Globus pallidus (tissue), 1 donor: ENCODE measurements at regions not wholly inside any gene's neighbourhood (a gene's known extent, or its start where the extent isn't known, plus 50 kb on each side); places are given as distances from the start of the nearest gene placed in this dataset.

Source experiments
- DNase-seq: peaks from one replicate; pipeline ENCODE4 v3.0.0-alpha.2; 2015; ENCODE audit warnings: low spot score

- DNase-seq = no peak
Measured at GRCh38 chr10:10814069-10814468, 203.6 kb upstream of the CELF2 start.

DNA sequence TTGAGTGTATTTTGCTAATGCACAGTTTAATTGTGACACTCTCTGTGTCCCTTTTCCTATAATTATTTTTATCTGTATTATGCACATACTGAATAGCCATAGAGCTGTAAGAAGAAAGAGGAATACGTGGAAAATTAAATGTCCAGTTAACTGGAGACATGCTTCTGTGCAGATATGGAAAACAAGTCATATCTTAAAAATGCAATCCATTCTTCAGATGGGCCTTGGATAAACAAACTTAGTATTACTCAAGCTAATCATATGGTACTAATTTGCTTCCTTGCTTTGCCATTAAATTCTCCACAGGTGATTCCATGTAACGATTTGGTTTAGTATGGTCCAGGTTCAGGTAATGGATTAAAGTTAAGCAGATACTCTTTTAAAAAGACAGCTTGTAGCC is 201.2 kb upstream of the CELF2 start:
- no peak for DNase-seq

DNA sequence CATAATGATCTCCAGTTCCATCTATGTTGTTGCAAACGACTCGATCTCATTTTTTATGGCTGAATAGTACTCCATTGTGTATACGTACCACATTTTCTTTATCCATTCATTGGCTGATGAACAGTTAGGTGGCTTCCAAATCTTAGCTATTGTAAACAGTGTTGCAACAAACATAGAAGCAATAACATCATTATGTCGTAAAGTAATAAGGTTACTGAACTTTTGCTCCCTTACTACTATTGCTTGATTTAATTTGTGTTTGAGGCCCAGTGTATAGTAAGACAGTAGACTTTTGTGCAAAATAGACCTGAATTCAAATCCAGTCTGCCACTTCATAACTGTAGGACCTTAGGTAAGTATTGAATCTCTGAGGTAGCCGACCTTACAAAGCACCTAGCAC is 200.1 kb upstream of the CELF2 start:
- DNase-seq = no peak

DNA sequence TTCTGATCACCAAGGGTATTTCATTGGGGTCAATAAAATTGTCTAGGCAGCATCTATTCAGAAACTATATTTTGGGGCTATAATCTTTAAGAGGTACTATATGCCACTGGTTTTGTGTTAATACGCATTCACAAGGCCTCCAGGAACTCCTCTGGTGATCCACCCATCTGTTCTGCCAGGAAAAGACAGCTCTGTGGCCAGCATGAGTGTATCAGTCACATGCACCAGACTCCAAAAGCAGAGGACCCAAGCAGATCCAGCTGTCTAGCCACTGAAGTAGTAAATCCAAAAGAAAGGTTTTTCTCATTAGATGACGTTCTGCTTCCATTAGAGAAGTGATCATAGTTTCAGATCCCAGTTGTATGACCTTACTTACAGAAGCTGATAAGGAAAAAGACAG is 199.6 kb upstream of the CELF2 start:
- DNase-seq = no peak

GRCh38 chr10:10819206-10819856 is 198.3 kb upstream of the CELF2 start:
- DNase-seq = no peak

- no peak for DNase-seq
Measured at GRCh38 chr10:10821926-10822325, 195.7 kb upstream of the CELF2 start.

- no peak for DNase-seq
Measured at GRCh38 chr10:10824591-10825148, 193.0 kb upstream of the CELF2 start.

- no peak for DNase-seq
Measured at GRCh38 chr10:10826125-10826524, 191.5 kb upstream of the CELF2 start.

- no peak for DNase-seq
Measured at GRCh38 chr10:10828623-10829022, 189.0 kb upstream of the CELF2 start.

GRCh38 chr10:10829576-10829975 is 188.1 kb upstream of the CELF2 start:
- no peak for DNase-seq

- DNase-seq = no peak
Measured at GRCh38 chr10:10830293-10830986, 187.2 kb upstream of the CELF2 start.

- no peak for DNase-seq
Measured at GRCh38 chr10:10831085-10831484, 186.6 kb upstream of the CELF2 start.

GRCh38 chr10:10833955-10834354 is 183.7 kb upstream of the CELF2 start:
- no peak for DNase-seq

DNA sequence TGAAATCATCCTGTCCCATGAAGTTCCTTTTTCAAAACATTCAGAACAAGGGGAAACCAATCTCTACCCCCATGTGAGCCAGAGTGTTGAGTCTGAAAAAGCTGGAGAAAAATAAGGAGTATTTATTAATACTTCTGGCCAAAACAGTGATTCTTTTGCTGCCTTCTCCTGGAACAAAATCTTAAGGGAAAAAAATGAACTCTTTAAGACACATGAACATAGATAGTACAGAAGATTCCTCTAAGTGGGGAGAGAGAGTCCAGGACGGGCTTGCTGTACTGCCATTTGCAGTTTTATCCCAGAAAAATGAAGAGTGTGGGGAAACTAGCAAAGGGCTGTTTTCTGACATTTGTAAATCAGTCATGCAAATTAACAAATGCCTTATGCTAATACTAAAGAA is 173.4 kb upstream of the CELF2 start:
- DNase-seq = no peak

- DNase-seq = no peak
Measured at GRCh38 chr10:10845185-10845584, 172.5 kb upstream of the CELF2 start.

DNA sequence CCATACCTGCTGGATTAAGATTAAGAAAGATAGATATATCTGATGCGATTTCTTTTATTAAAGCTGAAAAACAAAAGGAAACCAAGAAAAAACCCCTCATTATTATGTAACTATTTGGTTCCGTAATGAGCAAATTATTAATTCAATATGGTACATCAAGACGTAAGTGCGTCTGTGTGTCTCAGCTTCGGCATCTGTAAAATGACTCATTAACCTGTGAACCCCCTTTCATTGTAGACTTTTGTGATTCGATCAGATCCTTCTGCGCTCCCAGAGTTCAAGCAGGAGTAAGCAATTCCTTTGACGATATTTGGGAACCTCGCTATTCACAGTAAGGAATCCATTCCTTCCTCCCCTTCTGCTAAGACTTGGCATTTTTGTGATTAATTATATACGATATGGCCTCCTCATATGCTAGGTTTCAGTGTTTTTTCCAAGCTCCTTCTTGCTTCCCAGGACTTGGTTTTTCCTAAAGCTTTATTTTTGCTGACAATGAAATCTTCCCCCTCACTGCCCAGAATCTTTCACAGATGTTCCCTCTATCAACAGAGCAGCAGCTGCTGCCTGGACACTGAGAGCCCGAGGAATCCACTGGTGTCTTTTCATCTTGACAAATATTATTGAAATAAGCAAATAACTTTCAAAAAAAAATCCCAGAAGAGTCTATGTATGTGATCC is 171.7 kb upstream of the CELF2 start:
- DNase-seq = no peak

DNA sequence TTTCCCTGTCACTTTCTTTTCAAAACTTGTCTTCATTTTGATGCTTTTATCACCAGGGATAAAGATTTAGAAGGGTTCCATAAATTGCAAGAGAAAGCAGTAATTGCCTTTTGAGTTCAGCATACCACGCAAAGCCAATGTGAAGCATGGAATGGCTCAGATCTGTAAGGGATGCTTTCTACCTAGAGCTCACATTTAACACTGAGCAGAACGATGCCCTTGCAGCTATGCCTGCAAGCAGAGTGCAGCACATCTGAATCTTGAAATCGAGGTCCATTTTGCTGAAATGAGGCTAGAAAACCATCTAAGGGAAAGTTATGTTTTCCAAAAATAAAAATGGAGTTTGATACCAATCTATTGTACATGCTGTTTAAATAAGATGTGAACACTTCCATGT is 171.2 kb upstream of the CELF2 start:
- no peak for DNase-seq

GRCh38 chr10:10847387-10847786 is 170.3 kb upstream of the CELF2 start:
- DNase-seq = no peak

DNA sequence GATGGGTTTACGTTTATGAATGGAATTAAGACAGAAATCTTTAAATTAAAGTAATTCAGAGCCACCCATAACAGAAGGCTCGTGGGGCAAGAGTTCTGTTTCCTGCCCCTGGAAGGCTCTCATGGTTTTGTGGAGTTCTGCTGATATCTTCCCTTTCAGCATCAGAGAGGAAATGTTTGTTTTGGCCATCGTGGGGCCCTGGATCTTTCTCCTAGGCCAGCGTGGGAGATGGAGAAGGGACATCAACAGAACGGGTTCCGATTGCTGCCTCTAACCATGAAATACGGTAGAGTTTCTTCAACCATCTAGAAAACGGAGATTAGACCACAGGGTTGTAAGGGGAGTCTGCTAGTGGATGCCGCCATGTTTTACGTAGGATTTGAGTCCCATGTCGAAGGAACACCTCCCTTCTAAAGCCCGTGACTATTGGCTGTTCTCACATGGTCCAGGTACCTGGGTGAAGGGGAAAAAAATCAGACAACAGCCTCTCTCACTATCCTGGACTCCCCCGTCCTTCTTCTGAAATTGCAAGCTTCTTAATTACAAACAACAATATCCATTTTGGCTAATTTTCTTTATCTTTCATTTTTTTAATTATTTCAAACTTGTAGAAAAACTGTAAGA is 169.1 kb upstream of the CELF2 start:
- no peak for DNase-seq

DNA sequence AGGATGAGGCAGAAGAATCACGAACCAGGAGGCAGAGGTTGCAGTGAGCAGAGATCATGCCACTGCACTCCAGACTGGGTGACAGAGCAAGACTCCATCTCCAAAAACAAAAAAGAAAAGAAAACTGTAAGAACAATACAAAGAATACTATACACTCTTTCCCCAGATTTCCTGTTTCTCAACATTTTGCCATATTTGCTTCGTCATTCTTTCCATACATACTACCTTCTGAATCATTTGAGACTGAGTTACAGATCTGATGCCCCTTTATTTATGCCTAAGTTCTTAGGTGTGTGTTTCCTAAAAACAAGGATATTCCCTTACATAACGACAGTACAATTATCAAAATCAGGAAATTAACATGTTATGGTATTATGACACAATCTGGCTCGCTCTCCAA is 168.4 kb upstream of the CELF2 start:
- no peak for DNase-seq

- no peak for DNase-seq
Measured at GRCh38 chr10:10850214-10850613, 167.5 kb upstream of the CELF2 start.

DNA sequence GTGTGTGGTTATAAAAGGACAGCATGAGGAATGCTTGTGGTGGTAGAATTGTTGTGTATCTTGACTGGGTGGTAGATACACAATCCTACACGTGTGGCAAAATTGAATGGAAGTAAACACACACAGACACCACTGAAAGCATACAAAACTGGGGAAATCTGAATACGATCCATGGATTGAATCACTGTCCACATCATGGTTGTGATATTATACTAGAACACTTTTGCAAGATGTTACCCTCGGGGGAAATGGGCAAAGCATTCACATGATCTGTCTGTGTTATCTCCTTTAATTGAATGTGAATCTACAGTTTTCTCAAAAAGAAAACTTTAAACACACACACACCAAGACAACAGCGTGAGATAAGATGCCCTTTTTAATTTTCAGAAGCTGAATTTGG is 165.2 kb upstream of the CELF2 start:
- no peak for DNase-seq

- DNase-seq = no peak
Measured at GRCh38 chr10:10853954-10854353, 163.7 kb upstream of the CELF2 start.
